ENCODE measurements at regions not wholly inside any gene's neighbourhood (a gene's known extent, or its start where the extent isn't known, plus 50 kb on each side); places are given as distances from the start of the nearest gene placed in this dataset.

GRCh38 chr1:175848329-175848728 is 104.9 kb upstream of the TNR start:
- TF ChIP-seq TEAD4 (IDR thresholded peaks at IDR 0.05): no peak
- no peak for TF ChIP-seq CREB1 (IDR thresholded peaks at IDR 0.05; ENCODE audit: low read depth)
- no peak for TF ChIP-seq NFIC (IDR thresholded peaks at IDR 0.05)
- TF ChIP-seq USF1 (IDR thresholded peaks at IDR 0.05): no peak
- TF ChIP-seq CEBPB (IDR thresholded peaks at IDR 0.05): no peak
- TF ChIP-seq TCF12 (IDR thresholded peaks at IDR 0.05; ENCODE audit: low read depth): no peak
- no peak for TF ChIP-seq YY1 (IDR thresholded peaks at IDR 0.05; ENCODE audit: low read depth)
- TF ChIP-seq ZBTB7A (IDR thresholded peaks at IDR 0.05; ENCODE audit: low read depth): no peak
- no peak for TF ChIP-seq MAX (IDR thresholded peaks at IDR 0.05)
- no peak for TF ChIP-seq RAD21 (IDR thresholded peaks at IDR 0.05; ENCODE audit: low read depth)
- TF ChIP-seq TAF1 (IDR thresholded peaks at IDR 0.05; ENCODE audit: low read depth): no peak
- TF ChIP-seq EP300 (IDR thresholded peaks at IDR 0.05; ENCODE audit: borderline replicate concordance): no peak
- TF ChIP-seq REST (IDR thresholded peaks at IDR 0.05; ENCODE audit: low read depth): no peak
- TF ChIP-seq EGR1 (IDR thresholded peaks at IDR 0.05): no peak
- TF ChIP-seq FOXM1 (IDR thresholded peaks at IDR 0.05; ENCODE audit: borderline replicate concordance, low read depth): no peak

- TF ChIP-seq REST (IDR thresholded peaks at IDR 0.05; ENCODE audit: low read depth) (no peak), TAF1 (IDR thresholded peaks at IDR 0.05; ENCODE audit: low read depth) (no peak), FOXM1 (IDR thresholded peaks at IDR 0.05; ENCODE audit: borderline replicate concordance, low read depth) (no peak), USF1 (IDR thresholded peaks at IDR 0.05) (no peak), TEAD4 (IDR thresholded peaks at IDR 0.05) (no peak), EP300 (IDR thresholded peaks at IDR 0.05; ENCODE audit: borderline replicate concordance) (no peak), EGR1 (IDR thresholded peaks at IDR 0.05) (no peak), YY1 (IDR thresholded peaks at IDR 0.05; ENCODE audit: low read depth) (no peak), TCF12 (IDR thresholded peaks at IDR 0.05; ENCODE audit: low read depth) (no peak), NFIC (IDR thresholded peaks at IDR 0.05) (no peak), RAD21 (IDR thresholded peaks at IDR 0.05; ENCODE audit: low read depth) (no peak)
Observed at GRCh38 chr1:175845985-175846384, 102.6 kb upstream of the TNR start.

GRCh38 chr1:175845338-175845737 is 101.9 kb upstream of the TNR start:
- no peak for TF ChIP-seq ZBTB7A (IDR thresholded peaks at IDR 0.05; ENCODE audit: low read depth)
- TF ChIP-seq EGR1 (IDR thresholded peaks at IDR 0.05): no peak
- TF ChIP-seq REST (IDR thresholded peaks at IDR 0.05; ENCODE audit: low read depth): no peak
- no peak for TF ChIP-seq TAF1 (IDR thresholded peaks at IDR 0.05; ENCODE audit: low read depth)
- TF ChIP-seq YY1 (IDR thresholded peaks at IDR 0.05; ENCODE audit: low read depth): no peak
- TF ChIP-seq NFIC (IDR thresholded peaks at IDR 0.05): no peak
- no peak for TF ChIP-seq EP300 (IDR thresholded peaks at IDR 0.05; ENCODE audit: borderline replicate concordance)
- TF ChIP-seq FOXM1 (IDR thresholded peaks at IDR 0.05; ENCODE audit: borderline replicate concordance, low read depth): no peak
- TF ChIP-seq CEBPB (IDR thresholded peaks at IDR 0.05): no peak
- TF ChIP-seq TEAD4 (IDR thresholded peaks at IDR 0.05): no peak
- TF ChIP-seq TCF12 (IDR thresholded peaks at IDR 0.05; ENCODE audit: low read depth): no peak
- no peak for TF ChIP-seq RAD21 (IDR thresholded peaks at IDR 0.05; ENCODE audit: low read depth)

- TF ChIP-seq MAX (IDR thresholded peaks at IDR 0.05) (no peak), EGR1 (IDR thresholded peaks at IDR 0.05) (no peak), YY1 (IDR thresholded peaks at IDR 0.05; ENCODE audit: low read depth) (no peak), EP300 (IDR thresholded peaks at IDR 0.05; ENCODE audit: borderline replicate concordance) (no peak), TCF12 (IDR thresholded peaks at IDR 0.05; ENCODE audit: low read depth) (no peak), TEAD4 (IDR thresholded peaks at IDR 0.05) (no peak), TAF1 (IDR thresholded peaks at IDR 0.05; ENCODE audit: low read depth) (no peak), FOXM1 (IDR thresholded peaks at IDR 0.05; ENCODE audit: borderline replicate concordance, low read depth) (no peak), USF1 (IDR thresholded peaks at IDR 0.05) (no peak), ZBTB7A (IDR thresholded peaks at IDR 0.05; ENCODE audit: low read depth) (no peak)
Observed at GRCh38 chr1:175844877-175845276, 101.5 kb upstream of the TNR start.

Data from Ishikawa (cell line).